Activated CD4-positive, alpha-beta T cell treated with anti-CD3 and anti-CD28 coated beads, Interleukin-2, amount 50 U/mL, for 4 hours (primary cell): ENCODE measurements at regions not wholly inside any gene's neighbourhood (a gene's known extent, or its start where the extent isn't known, plus 50 kb on each side); places are given as distances from the start of the nearest gene placed in this dataset.
"Not testable (repeated sequence)": the region's sequence is repeated elsewhere in the genome, so short reads cannot be mapped to it uniquely, and the experiment has no call there.

Experiments
- DNase-seq, 2 experiments: peaks; one replicate each; pipeline ENCODE4 v3.0.0-alpha.2; 2020

DNA sequence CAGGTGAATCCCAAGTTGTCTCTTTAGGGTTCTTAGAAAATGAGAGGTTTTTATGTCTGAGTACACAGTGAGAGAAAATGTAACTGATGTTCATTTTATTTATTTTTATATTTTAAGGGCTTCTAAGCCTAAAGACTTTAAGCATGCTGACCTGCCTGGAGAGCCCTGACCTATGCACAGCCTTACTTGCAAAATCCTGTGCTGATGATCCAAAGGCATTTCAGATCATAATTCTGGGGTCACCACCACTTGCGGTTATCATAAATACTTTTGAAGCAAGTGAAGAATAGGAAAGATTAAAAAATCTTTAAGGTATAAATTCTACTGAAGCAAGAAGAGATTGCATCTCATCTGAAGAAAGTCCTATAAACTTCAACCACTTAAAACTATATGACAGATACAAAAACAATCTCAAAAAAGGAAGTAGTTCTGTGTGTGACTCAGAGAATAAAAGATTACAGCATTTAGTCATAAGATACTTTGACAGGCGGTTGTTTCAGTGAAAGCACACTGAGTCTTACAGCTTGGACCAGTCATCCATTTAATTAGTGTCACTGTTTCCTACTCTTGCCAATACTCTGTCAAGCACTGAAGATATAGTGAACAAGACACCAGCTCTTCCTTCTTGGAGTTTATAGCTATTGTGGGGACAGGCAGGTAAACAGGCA is 245.2 kb upstream of the DIPK2B start:
- no peak for DNase-seq

DNA sequence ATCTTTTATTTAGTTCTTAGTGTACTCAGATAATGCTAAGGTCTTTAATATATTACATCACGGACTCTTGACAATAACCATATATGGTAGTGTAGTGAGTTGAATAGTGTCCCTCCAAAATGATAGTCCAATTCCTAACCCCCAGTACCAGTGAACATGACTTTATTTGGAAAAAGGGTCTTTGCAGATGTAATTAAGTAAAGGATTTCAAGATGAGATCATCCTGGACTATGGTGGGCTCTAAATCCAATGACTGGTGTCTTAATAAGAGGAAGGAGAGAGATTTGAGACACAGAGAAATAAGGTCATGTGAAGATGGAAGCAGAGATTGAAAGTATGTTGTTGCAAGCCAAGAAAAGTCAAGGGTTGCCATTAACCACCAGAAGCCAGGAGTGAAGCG is 236.5 kb upstream of the DIPK2B start:
- DNase-seq = no peak

DNA sequence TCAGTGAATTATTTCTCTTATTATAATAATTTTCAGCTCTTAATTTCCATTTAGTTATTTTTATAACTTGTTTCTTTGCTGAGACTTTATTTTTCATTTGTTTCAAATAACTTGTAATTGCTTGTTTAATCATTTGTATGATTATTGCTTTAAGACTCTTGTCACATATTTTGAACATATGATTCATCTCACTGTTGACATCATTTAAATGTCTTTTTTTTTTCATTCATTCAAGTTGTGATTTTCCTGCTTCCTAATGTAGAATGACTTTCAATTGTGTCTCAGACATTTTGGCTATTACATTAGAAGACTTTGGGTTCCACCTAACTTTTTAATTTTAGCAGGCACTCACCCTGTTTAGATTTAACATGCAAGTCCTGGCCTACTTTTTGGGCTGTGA is 234.8 kb upstream of the DIPK2B start:
- DNase-seq = no peak

DNA sequence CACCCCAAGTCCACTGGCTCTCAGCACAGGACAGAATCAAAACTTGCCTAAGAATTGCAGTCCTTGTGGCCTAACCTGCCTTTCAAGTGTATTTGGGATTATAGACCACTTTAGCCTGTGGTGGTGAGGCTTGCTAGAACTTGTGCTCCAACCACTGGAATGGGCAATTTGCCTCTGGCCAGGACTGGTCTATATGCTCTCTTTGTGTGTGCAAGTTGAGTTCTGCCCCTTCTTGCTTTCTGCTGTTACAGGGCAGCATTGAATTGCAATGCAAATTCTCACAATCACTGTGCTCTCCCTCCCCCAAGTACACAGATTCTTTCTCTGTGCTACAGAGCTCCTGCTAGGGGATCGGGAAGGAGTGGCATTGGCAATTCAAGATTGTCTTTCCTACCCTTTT is 233.6 kb upstream of the DIPK2B start:
- no peak for DNase-seq

DNA sequence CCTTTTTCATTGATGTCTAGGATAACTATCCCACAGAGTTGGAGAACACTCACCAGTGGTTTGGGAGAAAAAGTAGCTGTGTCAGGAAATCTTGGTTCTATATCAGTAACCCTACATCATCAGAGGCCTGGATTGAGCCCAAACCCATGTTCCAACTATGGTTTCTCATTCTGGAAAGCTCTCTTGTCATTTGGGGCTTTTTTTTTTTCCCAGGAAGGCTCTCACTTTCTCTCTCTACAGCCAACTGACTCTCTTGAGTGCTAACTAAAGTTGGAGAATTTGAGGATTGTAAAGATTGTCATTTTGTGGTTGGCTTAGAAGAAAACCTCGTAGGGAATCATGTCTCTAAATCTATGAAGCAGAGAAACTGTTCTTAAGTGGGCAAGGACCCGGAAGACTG is 228.2 kb upstream of the DIPK2B start:
- DNase-seq = no peak

DNA sequence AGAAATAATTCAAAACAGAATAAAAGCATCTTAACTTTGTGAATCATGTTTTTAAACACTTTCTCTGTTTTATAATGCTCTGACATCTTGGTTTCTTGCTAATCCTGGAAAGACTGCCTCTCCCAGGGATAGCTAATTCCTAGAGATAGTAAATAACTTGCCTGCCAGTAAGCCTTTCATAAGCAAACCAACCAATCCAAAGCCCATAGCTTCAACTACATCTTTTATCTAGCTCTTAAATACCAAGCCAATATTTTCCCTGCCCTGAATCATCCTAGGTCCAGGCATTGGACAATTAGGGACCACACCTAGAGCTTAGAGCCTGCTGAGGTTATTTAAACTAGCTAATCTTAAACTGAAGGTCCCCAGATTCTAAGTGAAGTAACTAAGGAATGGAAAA is 223.7 kb upstream of the DIPK2B start:
- no peak for DNase-seq

DNA sequence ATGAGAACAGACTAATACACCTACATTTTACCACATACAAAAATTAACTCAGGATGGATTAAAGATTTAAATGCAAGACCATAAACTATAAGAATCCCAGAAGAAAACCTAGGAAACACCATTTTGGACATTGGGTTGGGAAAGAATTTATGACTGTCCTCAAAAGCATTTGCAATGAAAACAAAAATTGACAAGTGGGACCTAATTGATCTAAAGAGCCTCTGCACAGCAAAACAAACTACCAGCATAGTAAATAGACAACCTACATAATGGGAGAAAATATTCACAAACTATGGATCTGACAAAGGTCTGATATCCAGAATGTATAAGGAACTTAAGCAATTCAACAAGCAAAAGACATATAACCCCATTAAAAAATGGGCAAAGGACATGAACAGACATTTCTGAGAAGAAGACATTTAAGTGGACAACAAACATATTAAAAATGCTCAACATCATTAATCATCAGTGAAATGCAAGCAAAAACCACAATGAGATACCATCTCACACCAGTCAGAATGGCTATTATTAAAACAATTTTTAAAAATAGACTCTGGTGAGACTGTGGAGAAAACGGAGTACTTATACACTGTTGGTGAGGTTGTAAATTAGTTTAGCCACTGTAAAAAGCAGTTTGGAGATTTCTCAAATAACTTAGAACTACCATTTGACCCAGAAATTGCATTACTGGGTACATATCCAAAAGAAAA is 221.7 kb upstream of the DIPK2B start:
- no peak for DNase-seq

DNA sequence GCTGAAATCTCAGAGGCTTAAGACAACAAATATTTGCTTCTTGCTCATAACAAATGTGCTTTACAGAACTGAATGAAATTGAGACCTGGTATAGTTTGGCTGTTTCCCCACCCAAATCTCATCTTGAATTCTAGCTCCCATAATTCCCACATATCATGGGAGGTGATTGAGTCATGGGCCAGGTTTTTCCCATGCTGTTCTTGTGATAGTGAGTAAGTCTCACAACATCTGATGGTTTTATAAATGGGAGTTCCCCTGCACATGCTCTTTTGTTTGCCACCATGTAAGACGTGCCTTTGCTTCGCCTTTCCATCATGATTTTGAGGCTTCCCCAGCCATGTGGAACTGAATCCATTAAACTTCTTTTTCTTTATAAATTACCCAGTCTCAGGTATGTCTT is 221.1 kb upstream of the DIPK2B start:
- DNase-seq = no peak

DNA sequence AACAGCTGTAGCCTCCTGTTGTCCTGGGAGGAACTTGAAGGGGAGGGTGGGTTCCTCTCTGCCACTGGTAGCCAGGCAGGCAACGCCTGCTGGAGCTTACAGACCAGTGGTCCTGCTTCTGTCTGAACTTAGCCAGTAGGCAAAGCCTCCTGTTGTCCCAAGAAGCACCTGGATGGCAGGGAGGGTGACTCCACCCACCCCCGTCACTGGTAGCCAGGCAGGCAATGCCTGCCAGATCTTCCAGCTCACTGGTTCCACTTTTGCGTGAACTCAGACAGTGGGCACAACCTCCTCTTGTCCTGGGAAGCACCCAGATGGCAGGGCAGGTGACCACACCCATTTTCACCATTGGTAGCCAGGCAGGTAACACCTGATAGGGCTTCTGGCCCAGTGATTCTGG is 203.5 kb upstream of the DIPK2B start:
- DNase-seq = no peak

DNA sequence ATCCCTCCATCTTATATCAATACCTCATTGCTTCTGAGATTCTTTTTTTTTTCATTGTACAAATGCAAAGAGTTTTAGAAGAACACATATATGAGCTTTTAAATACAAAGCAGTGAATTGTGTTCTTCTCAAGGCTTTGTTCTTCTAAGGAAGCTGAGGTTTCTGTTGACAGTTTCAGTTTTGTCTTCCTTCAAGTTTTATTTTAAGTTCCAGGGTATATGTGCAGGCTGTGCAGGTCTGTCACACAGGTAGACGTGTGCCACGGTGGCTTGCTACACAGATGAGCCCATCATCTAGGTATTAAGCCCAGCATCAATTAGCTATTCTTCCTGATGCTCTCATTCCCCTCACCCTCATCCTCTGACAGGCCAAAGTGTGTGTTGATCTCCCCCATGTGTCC is 201.2 kb upstream of the DIPK2B start:
- no peak for DNase-seq

DNA sequence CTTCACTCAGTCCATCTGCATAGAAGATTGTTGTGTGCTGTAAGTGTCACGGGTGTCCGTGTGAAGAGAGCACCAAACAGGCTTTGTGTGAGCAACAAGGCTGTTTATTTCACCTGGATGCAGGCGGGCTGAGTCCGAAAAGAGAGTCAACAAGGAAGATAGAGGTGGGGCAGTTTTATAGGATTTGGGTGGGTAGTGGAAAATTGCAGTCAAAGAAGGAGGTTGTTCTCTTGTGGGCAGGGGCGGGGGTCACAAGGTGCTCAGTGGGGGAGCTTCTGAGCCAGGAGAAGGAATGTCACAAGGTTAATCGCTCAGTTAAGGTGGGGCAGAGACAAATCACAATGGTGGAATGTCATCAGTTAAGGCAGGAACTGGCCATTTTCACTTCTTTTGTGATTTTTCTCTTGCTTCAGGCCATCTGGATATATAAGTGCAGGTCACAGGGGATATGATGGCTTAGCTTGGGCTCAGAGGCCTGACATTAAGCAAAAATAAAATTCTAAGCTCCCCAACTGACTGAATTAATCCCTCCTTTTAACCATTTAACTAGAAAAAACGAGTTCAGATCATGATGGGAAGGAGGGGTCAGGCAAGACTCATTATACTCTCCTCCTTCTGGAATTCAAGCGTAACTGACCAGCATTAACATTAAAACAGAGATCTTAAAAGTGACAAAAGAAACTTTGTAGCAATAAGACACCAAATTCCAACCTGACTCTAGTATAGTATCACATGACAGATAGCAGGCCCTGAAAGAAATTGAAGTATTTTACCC is 200.5 kb upstream of the DIPK2B start:
- DNase-seq = not testable (repeated sequence)

DNA sequence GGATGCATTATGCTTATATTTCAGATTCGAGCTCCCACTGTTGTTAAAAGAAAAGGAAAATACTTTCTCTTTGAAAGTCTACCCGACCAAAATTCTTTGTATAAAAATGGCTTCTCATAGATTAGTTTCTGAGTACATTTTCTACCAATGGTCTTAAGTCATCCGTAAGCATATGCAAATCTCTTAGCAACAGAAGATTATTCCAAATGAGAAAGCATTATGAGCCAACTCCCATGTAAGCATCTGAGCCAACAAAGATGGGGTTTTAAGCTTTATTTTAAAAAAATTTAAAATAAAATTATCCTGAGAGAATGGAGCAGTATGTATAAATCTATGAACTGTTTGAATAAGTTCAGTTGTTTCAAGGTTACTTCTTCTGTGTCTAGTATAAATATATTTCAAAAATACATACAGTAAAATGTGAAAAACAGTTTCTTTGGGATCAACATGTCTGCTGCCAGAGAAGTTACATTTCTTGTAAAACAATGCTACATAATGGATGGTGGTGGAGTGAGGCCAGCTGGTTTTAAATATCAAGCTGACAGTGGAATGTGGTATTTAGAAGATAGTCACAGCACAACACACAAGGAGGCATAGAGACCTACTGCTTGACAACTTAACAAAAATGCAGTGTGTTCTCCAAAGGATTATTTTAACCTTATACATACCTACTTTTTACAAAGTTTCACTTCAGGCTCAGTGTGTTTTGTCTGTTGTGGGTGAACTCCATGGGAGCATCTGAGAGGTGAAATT is 199.5 kb upstream of the DIPK2B start:
- DNase-seq = no peak

DNA sequence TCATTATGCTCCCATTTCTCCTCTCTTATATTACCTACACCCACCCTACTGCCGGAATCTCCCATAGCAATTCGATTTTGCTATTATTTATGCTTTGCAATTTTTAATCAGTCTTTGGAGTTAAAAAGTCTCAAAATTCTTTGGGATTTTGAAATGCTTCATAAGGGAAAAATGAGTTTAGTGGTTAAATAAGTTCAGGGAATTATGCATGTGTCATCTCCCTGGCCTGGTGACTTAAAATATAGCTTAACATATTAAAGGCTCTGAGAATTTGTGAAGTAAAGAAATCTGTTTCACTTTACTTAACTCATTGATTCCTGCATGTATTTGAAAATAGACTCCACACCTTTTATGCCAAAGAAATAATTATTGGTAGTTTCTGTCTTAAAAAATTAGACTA is 185.1 kb upstream of the DIPK2B start:
- no peak for DNase-seq

DNA sequence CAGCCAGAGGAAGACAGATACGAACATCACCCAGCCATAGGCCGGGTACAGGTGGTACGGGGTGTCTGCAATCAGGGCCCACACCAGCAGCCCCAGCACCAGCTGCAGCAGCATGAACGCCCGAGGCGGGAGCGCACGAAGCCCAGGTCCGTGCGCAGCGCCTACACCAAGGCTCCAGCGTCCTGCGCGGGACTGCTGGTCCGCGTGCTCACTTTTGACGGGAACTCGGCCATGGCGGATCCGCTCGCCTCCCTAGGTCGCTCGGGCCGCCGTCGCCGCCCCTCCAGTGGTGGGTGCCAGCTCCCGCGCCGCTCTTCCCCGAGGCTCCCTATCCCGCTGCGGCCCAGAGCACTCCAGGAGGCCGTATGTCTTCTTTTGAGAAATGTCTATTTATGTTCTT is 181.2 kb upstream of the DIPK2B start:
- DNase-seq = no peak

DNA sequence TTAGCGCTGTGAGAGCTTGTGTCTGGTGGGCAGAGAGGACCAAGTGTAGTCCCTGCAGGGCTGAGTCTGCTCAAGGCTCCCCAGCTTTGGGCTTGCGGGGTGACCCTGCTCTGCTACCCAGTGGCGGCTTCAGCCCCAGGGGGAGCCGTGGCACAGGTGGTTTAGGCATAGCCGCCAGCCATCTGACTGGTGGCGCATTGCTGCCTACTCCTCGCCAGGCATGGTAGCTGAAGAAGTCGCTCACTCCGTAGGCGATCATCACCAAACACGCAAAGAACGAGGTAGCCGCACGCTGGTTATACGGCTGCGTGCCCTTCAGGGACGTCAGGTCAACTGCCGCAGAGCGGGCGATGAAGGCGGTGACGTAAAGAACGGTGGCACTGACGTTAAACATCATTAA is 180.7 kb upstream of the DIPK2B start:
- no peak for DNase-seq

DNA sequence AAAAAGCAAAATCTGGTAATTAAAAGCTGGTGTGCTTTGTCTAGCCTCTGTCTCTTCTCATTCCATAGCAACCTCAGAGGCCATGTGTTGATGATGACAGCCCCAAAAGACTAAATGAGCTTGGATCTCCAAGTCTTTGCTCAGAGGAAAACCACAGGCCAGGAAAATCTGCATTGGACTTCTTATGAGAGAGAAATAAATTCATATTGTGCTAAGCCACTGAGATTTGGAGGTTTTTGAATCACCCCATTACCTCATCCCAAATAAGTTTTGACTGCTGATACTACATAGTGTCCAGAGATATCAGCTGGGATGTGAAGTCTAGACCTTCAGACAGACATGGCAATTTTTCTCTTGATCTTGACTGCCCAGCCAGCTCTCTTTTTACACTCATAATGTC is 178.6 kb upstream of the DIPK2B start:
- DNase-seq = no peak

DNA sequence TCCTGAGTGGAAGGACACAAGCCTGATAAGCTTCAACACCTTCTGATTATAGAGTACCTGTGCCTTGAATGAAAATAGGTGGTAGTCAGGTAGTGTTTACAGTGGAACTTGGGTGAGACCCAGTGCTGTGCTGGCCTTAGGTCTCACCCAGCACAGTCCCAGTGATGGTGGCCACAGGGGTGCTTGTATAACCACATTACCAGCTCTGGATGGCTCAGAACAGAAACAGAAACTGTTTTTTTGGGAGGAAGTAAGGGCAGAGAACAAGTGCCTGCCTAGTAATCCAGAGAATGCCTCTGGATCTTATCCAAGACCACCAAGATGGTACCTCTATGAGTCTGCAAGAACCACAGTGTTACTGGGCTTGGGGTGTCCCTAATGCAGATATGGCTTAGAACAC is 171.5 kb upstream of the DIPK2B start:
- DNase-seq = no peak

DNA sequence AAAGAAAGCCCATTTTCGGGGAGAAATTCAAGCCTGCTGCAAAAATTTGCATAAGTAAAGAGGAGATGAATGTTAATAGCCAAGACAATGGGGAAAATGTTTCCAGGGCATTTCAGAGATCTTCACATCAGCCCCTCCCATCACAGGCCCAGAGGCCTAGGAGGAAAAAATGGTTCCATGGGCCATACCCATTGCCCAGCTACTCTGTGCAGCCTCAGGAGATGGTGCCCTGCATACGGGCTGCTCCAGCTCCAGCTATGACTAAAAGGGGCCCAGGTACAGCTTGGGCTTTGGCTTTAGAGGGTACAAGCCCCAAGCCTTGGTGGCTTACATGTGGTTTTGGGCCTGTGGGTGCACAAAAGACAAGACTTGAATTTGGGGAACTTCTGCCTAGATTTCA is 168.0 kb upstream of the DIPK2B start:
- DNase-seq = no peak

DNA sequence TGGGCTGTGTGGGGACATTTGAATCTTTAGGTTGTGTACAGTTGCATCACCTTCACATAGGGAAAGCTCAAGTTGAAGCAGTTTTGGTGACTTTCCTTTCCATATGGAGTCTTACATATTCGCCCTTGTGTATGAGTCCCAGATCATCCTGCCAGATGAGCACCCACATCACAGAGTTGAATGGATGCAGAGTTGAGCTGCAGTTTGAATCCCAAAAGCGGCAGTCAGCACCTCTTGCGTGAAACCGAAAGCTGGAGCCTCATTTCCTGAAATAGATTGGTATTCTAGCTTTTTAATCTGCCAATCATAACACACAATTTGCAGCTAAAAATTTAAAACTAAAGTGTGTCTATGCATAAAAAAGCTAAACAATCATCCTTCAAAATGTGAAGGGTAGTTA is 162.9 kb upstream of the DIPK2B start:
- DNase-seq = no peak

DNA sequence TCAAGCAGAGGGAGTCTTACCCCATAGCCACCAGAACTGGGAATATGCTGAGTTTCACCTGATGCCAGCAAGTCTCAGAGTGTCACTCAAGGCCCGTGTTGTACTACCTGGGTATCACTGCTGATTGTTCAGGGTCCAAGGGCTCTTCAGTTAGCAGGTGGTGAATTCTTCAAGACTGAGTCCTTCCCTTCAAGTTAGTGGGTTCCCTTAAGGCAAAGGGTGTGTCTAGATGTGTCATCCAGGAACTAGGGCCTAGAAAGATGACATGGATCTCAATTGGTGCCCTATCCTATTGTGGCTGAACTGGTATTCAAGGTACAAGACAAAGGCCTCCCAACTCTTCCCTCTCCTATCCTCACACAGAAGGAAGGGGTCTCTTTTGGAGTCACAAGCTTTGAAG is 159.9 kb upstream of the DIPK2B start:
- no peak for DNase-seq

DNA sequence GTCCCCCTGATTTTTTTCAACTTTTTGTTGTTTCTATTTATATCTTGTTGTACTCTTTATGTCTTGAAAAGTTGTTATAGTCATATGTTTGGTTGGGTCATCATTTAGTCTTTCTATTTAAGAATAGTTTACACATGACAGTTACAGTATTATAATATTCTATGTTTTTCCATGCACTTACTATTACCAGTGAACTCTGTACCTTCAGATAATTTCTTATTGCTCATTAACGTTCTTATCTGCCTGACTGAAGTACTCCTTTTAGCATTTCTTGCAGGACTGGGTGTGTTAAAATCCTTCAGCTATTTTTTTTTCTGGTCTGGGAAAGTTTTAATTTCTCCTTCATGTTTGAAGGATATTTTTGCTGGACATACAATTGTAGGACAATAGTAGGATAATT is 157.7 kb upstream of the DIPK2B start:
- no peak for DNase-seq

DNA sequence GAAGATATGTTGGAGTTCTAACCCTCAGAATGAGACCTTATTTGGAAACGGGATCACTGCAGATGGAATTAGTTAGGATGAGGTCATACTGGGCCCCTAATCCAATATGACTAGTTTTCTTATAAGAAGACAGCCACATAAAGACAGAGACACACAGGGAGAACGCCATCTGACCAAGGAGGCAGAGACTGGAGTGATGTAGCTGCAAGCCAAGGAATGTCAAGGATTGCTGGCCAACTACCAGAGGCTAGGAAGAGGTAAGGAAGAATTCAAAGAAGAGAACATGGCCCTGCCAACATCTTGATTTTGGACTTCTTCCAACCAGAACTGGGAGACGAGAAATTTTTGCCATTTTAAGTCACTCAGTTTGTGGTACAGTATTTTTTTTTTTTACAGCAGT is 152.8 kb upstream of the DIPK2B start:
- DNase-seq = no peak

DNA sequence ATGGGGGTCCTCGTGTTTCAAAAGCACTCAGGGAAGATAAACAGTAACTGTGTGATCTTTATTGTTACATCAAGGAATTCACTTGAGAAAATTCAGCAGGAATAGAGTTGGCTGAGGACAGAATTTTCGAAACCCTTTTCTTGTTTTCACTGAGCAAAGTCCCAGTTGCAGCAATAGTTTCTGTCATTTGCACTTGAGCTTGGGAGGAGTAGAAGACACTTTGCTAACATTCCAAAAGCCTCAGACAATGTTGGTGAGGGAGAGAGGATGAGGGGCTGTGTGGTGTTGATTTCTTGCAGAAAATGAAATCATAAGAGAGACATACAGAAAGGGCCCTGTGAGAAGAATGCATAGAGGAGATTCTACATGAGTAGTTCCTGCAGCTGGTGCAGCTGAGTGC is 151.9 kb upstream of the DIPK2B start:
- no peak for DNase-seq

DNA sequence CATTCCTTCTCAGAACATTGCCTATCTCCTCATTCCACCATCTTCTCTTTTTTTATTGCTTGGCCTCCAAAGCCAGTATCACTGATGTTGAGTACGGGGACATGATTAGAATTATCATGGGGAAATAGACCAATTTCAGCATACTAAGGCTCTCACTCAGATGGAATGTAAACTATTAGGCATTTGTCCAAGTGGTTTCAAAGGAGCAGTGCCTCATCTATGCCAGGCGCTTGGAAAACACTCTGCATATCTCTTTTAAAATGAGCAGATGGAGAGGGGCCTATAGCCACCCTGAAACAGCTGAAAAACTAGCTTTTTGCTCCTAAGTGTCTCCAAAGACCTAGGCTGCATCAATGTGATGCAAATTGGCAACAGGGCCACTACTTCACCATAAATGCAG is 150.8 kb upstream of the DIPK2B start:
- DNase-seq = no peak
